ACHN (cell line): ENCODE measurements at regions not wholly inside any gene's neighbourhood (a gene's known extent, or its start where the extent isn't known, plus 50 kb on each side); places are given as distances from the start of the nearest gene placed in this dataset.

Source experiments
- DNase-seq: peaks from one replicate; pipeline ENCODE4 v3.0.0-alpha.2; 2015
- in situ Hi-C: cut with HindIII; loops from 2 replicates; pipeline ENCODE4 v1.10.0; 2017; ENCODE audit warnings: low sequenced_read_pairs, low pct_ligation_motif_present, low pct_unique_long_range_greater_than_20kb

- in situ Hi-C loops = no loop called here
- no peak for DNase-seq
Measured at GRCh38 chr11:107224836-107225235, 206.6 kb upstream of the GUCY1A2 start.

GRCh38 chr11:107222916-107223460 lies 204.7 kb upstream of the GUCY1A2 start:
- in situ Hi-C loops = no loop called here
- no peak for DNase-seq

- no peak for DNase-seq
- in situ Hi-C loops = no loop called here
Measured at GRCh38 chr11:107222431-107222830, 204.2 kb upstream of the GUCY1A2 start.

- DNase-seq = no peak
- in situ Hi-C loops = no loop called here
Measured at GRCh38 chr11:107221748-107222285, 203.5 kb upstream of the GUCY1A2 start.

- in situ Hi-C loops = no loop called here
- no peak for DNase-seq
Measured at GRCh38 chr11:107218123-107219013, 200.1 kb upstream of the GUCY1A2 start.

GRCh38 chr11:107217444-107217843 lies 199.2 kb upstream of the GUCY1A2 start:
- DNase-seq = no peak
- in situ Hi-C loops = no loop called here

- in situ Hi-C loops = no loop called here
- no peak for DNase-seq
Measured at GRCh38 chr11:107215010-107215409, 196.7 kb upstream of the GUCY1A2 start.

GRCh38 chr11:107203656-107204055 lies 185.4 kb upstream of the GUCY1A2 start:
- DNase-seq = no peak
- in situ Hi-C loops = no loop called here

- in situ Hi-C loops = no loop called here
- DNase-seq = no peak
Measured at GRCh38 chr11:107202241-107202640, 184.0 kb upstream of the GUCY1A2 start.

GRCh38 chr11:107198490-107199007 lies 180.3 kb upstream of the GUCY1A2 start:
- in situ Hi-C loops = no loop called here
- no peak for DNase-seq

- in situ Hi-C loops = no loop called here
- DNase-seq = no peak
Measured at GRCh38 chr11:107197932-107198331, 179.7 kb upstream of the GUCY1A2 start.

- in situ Hi-C loops = no loop called here
Measured at GRCh38 chr11:107196732-107197131, 178.5 kb upstream of the GUCY1A2 start.

GRCh38 chr11:107184986-107185385 lies 166.7 kb upstream of the GUCY1A2 start:
- in situ Hi-C loops = no loop called here
- DNase-seq = no peak

More at GRCh38 chr11:107196732-107197131, 178.5 kb upstream of the GUCY1A2 start:
- no peak for DNase-seq

GRCh38 chr11:107183953-107184352 lies 165.7 kb upstream of the GUCY1A2 start:
- DNase-seq = no peak
- in situ Hi-C loops = no loop called here

- in situ Hi-C loops = no loop called here
- no peak for DNase-seq
Measured at GRCh38 chr11:107182978-107183377, 164.7 kb upstream of the GUCY1A2 start.

GRCh38 chr11:107180236-107180635 lies 162.0 kb upstream of the GUCY1A2 start:
- no peak for DNase-seq
- in situ Hi-C loops = no loop called here

GRCh38 chr11:107179829-107180228 lies 161.6 kb upstream of the GUCY1A2 start:
- in situ Hi-C loops = no loop called here
- no peak for DNase-seq

- in situ Hi-C loops = no loop called here
- DNase-seq = no peak
Measured at GRCh38 chr11:107177106-107177477, 158.8 kb upstream of the GUCY1A2 start.

GRCh38 chr11:107176148-107177105 lies 158.2 kb upstream of the GUCY1A2 start:
- in situ Hi-C loops = no loop called here
- no peak for DNase-seq
